DND-41 (cell line): ENCODE measurements at regions not wholly inside any gene's neighbourhood (a gene's known extent, or its start where the extent isn't known, plus 50 kb on each side); places are given as distances from the start of the nearest gene placed in this dataset.

Experiments
- ATAC-seq: fragments of 200-7000 bp; cut with Tn5 transposase; 3 replicates; pipeline ENCODE4 v1.9.1; 2021; ENCODE audit warnings: low read depth; ENCODE audit not compliant: insufficient read depth
- DNase-seq: peaks from one replicate; pipeline ENCODE4 v3.0.0-alpha.2; 2020
- H2AFZ ChIP-seq: 2 replicates; pipeline ENCODE4 v1.6.0; 2012; ENCODE audit warnings: low read depth, low read length
- H3K27ac ChIP-seq: 2 replicates; pipeline ENCODE4 v1.5.1; 2012; ENCODE audit warnings: low read length, inconsistent platforms
- H3K27me3 ChIP-seq: fragments of 200-600 bp; sonication (generic); 2 replicates; pipeline ENCODE4 v1.6.0; 2012; ENCODE audit warnings: low read length, mild to moderate bottlenecking, inconsistent platforms; ENCODE audit not compliant: insufficient read depth, poor library complexity
- H3K36me3 ChIP-seq: 2 replicates; pipeline ENCODE4 v1.5.1; 2012; ENCODE audit warnings: low read length, inconsistent platforms; ENCODE audit not compliant: insufficient read depth
- H3K4me1 ChIP-seq: 2 replicates; pipeline ENCODE4 v1.5.1; 2012; ENCODE audit warnings: mild to moderate bottlenecking, low read length; ENCODE audit not compliant: insufficient read depth
- H3K4me2 ChIP-seq: 2 replicates; pipeline ENCODE4 v1.6.0; 2012; ENCODE audit warnings: mild to moderate bottlenecking, moderate library complexity, low read length, inconsistent platforms; ENCODE audit not compliant: insufficient read depth
- H3K4me3 ChIP-seq, 2 experiments: fragments of 200-600 bp in 1 of 2; shearing (Covaris generic) in 1 of 2; 2 replicates each; pipeline ENCODE4 v1.5.1; 2012 to 2016; ENCODE audit warnings: inconsistent platforms in 2 of 2, low read length in 2 of 2, mild to moderate bottlenecking in 2 of 2, low read depth in 1 of 2, moderate library complexity in 1 of 2
- H3K79me2 ChIP-seq: 2 replicates; pipeline ENCODE4 v1.6.0; 2012; ENCODE audit warnings: low read length, inconsistent platforms; ENCODE audit not compliant: insufficient read depth
- H3K9ac ChIP-seq: 2 replicates; pipeline ENCODE4 v1.6.0; 2012; ENCODE audit warnings: low read depth, mild to moderate bottlenecking, inconsistent platforms, low read length, moderate library complexity
- H3K9me3 ChIP-seq: 2 replicates; pipeline ENCODE4 v1.5.1; 2012; ENCODE audit warnings: low read length, moderate library complexity, mild to moderate bottlenecking, inconsistent platforms; ENCODE audit not compliant: insufficient read depth, severe bottlenecking
- H4K20me1 ChIP-seq: 2 replicates; pipeline ENCODE4 v1.6.0; 2012; ENCODE audit warnings: low read length; ENCODE audit not compliant: insufficient read depth
- EZH2 ChIP-seq: IDR thresholded peaks from 3 replicates; pipeline ENCODE4 v1.6.1; 2012; ENCODE audit warnings: borderline replicate concordance, low read depth, mild to moderate bottlenecking, moderate library complexity, low read length, inconsistent platforms; ENCODE audit not compliant: severe bottlenecking
- TF ChIP-seq, protein P1 (sequence below): IDR thresholded peaks from 2 replicates; pipeline ENCODE4 v1.5.1; 2012; ENCODE audit warnings: borderline replicate concordance, low read length, moderate library complexity, mild to moderate bottlenecking; ENCODE audit not compliant: poor library complexity, severe bottlenecking; ENCODE audit errors: extremely low read depth

DNA sequence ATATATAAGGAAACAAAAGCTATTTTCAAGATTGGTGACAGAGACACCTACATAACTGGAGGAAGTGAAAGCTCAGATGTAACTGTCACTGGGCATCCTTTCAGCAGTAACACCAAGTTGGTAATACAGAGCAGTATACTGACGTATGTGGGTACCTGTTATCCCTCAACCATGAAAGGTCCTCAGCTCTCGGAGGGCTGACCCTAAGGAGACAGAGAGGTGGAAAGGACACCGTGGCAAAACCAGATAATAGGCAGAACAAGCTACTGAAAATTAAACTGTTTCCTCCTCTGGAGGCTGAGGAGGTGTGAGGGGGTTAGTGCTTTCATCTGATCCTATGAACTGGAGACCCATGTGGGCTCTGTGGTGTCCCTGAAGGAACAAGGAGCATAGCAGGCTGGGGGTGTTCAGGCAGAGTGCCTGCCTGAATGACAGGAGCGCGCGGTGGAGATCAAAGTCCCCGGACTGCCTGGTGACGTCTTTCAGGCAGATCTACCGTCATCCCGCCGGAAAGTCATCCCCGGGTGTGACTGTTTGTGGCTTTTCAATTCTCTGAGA lies 130.2 kb upstream of the FSTL4 start:
- Histone ChIP-seq H3K36me3 (no peaks in the 10 kb centered on the region), H3K4me1 (no peaks in the 10 kb centered on the region), H3K4me3 (no peak overlapping the region), H3K27me3 (peaks cover 8% of the 10 kb centered on the region), H3K9ac (no peak overlapping the region), H2AFZ (no peak overlapping the region), H3K9me3 (no peaks in the 10 kb centered on the region), H3K4me2 (no peak overlapping the region), H3K27ac (no peak overlapping the region), H3K79me2 (no peaks in the 10 kb centered on the region), H4K20me1 (no peaks in the 10 kb centered on the region; the same call in 1 of the 2 replicates)
- ATAC-seq, result no peak
- no peak for DNase-seq
- TF ChIP-seq, protein P1, sequence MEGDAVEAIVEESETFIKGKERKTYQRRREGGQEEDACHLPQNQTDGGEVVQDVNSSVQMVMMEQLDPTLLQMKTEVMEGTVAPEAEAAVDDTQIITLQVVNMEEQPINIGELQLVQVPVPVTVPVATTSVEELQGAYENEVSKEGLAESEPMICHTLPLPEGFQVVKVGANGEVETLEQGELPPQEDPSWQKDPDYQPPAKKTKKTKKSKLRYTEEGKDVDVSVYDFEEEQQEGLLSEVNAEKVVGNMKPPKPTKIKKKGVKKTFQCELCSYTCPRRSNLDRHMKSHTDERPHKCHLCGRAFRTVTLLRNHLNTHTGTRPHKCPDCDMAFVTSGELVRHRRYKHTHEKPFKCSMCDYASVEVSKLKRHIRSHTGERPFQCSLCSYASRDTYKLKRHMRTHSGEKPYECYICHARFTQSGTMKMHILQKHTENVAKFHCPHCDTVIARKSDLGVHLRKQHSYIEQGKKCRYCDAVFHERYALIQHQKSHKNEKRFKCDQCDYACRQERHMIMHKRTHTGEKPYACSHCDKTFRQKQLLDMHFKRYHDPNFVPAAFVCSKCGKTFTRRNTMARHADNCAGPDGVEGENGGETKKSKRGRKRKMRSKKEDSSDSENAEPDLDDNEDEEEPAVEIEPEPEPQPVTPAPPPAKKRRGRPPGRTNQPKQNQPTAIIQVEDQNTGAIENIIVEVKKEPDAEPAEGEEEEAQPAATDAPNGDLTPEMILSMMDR, result no peak
- TF ChIP-seq EZH2, result no peak

DNA sequence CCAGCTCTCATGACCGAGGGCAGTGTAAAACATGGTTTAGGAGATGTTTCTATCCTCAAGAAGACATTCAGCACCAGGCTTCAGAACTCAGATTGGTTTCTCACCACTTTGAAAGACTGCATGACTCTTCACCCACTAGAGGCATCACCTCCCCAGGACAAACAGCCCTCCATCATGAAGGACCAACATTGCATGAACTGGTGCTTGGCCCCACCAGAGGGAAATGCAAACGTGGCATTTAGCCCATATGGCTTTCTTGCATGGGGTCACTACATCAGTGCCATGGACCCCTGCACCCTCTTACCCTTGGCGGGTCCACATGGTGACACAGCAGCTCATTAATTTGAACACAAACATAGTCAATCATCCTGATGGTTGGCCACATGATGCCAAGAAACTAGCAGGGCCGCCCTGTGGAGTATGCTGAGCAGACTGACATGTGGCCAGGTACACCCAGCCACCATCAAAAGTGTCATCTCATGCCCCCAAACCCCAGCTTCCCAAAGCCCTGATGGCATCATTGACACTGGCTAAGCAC lies 129.5 kb upstream of the FSTL4 start:
- TF ChIP-seq, protein P1, result no peak
- no peak for TF ChIP-seq EZH2
- Histone ChIP-seq H3K9ac (no peak overlapping the region), H3K4me1 (no peaks in the 10 kb centered on the region), H3K27ac (no peak overlapping the region), H4K20me1 (no peaks in the 10 kb centered on the region; the same call in 1 of the 2 replicates), H3K27me3 (peaks cover 6% of the 10 kb centered on the region), H3K4me3 (no peak overlapping the region), H3K36me3 (no peaks in the 10 kb centered on the region), H3K4me2 (no peak overlapping the region), H2AFZ (no peak overlapping the region), H3K9me3 (no peaks in the 10 kb centered on the region), H3K79me2 (no peaks in the 10 kb centered on the region)
- no peak for DNase-seq
- ATAC-seq, result no peak

DNA sequence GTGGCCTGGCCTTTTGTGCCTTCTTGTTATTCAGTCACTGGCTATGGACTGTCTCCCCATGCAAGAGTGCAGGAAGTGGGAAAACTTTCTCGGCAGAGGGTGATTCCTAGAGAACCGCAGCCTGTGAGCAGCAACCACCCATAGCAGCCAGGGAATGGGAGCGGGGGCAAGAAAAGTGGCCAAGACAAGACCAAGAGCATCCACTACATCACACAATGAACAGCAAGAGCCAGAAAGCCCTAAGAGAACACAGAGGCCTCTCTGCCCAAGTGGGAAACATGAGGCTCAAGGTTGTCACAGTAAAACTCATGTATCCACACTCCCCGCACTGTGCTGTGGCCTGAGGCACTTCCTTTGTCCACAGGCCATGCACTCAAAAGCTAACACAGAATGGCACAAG lies 129.1 kb upstream of the FSTL4 start:
- no peak for ATAC-seq
- Histone ChIP-seq H3K27ac (no peak overlapping the region), H3K27me3 (peaks cover 3% of the 10 kb centered on the region), H3K79me2 (no peaks in the 10 kb centered on the region), H3K4me2 (no peak overlapping the region), H3K36me3 (no peaks in the 10 kb centered on the region), H3K4me1 (no peaks in the 10 kb centered on the region), H2AFZ (no peak overlapping the region), H3K9me3 (no peaks in the 10 kb centered on the region), H3K9ac (no peak overlapping the region), H3K4me3 (no peak overlapping the region), H4K20me1 (no peaks in the 10 kb centered on the region; the same call in 1 of the 2 replicates)
- TF ChIP-seq, protein P1, result no peak
- TF ChIP-seq EZH2, result no peak
- no peak for DNase-seq
